HS-5 (cell line): ENCODE measurements at regions not wholly inside any gene's neighbourhood (a gene's known extent, or its start where the extent isn't known, plus 50 kb on each side); places are given as distances from the start of the nearest gene placed in this dataset.
"Not testable (repeated sequence)": the region's sequence is repeated elsewhere in the genome, so short reads cannot be mapped to it uniquely, and the experiment has no call there.

Source experiments
- DNase-seq: peaks from one replicate; pipeline ENCODE4 v3.0.0-alpha.2; 2012; ENCODE audit warnings: low read depth

DNA sequence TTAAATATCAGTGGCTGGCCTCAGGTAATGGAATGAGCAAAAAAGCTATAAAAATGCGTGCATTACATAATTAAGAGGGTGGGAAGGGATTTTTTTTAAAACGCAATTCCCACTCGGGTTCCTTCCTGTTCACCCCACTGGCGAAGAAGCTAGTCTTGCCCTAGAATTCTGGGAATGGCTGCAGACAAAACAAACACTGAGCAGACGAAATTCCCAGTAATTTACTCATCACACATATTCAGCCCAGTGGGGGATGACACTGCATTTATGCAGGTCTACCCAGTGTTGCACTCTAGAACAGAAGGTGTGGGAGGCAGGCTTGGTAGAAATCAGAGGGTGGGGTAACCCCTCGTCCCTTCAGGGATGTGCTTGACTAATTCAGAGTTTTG lies 2695.0 kb upstream of the DEFB115 start:
- peak; percentile 46 for DNase-seq

DNA sequence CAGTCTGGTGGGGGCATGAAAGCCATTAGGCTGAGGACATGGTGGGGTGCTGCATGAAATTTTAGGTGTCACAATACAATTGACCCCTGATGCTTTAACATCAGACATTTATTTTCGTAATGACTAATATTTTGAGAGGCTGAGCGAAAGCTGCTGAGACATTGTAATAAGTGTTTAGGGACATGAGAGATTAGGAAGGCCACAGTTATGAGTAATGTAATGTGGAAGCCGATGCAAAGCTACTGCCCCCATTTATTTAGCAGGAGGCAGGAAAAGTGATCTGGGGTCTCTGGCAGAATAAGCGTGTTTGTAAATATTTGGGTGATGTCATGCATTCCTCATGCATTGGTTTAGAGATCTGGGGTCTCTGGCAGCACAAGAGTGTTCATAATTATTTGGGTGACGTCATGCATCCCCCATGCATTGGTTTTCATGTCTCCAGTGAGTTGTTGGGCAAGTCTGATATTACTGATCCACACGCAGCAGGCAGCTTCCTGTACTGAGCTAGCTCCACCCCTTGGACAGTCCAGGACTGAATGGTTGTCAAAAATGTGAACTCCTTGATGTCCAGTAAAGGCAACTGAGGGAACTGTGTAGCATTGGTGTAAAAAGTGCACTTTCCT lies 2694.5 kb upstream of the DEFB115 start:
- peak; percentile 61 for DNase-seq

DNA sequence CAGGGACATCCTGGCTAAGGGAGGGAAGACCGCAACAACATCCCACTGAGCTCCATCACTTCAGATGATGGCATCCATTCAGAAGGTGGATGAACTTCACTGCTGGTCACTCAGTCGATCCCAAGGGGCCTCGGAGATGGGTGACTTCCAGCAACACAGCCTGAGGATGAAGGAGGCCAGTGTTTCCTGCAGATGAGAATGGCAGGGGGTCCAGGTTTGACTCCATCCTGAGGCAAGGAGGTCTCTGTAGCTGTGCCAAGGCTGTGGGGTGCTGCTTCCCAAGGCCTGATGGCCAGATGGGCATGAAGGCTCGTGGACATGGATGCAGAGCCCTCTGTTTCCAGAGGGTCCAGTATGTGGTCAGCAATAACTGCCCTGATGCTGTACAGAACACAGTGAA lies 2693.4 kb upstream of the DEFB115 start:
- not testable (repeated sequence) for DNase-seq

DNA sequence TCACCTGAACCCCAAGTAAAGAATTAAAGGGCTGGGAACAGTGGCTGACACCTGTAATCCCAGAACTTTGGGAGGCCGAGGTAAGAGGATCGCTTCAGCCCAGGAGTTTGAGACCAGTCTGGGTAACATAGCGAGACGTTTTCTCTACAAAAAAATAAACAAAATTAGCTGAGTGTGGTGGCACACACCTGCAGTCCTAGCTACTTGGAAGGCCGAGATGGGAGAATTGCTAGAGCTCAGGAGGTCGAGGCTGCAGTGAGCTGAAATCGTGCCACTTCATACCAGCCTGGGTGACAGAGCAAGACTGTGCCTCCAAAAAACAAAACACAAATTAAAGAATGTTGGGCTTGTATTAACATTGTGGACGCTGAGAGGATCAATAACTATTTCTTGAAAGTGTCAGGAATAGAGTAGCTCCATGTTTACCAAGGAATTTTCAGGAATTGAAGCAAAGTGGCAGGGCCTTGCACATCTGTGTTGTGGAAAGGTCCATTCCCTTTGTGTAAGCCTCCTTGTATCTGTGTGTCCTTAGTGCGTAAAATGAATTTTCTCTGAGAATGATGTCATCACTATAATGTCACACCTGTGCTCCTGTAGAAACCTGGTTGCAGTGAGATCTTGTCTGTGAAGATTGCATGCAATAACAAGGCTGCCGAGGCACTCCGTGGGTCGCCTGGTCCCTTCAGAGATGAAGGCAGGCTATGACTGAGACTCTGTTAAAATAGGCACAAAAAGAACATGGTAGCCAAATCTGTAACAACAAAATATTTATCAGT lies 2692.6 kb upstream of the DEFB115 start:
- DNase-seq, result not testable (repeated sequence)

DNA sequence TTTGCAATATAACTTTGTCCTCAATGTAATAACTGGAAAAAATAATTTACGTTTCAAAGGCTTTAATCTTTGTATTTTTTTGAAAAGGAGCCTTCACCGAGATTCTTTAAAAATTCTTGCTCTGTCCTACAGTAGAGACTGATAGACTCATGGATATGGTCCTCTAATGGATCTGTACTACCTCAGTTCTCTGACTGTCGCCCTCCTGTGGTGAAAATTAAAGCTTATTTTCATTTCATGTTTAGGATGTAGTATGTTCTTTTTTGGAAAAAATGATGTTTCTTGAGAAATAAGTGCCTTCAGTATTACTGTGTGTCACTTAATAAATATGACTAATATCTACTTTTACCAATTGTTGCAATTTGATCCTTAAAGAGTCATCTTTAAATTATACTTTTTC lies 2681.5 kb upstream of the DEFB115 start:
- not testable (repeated sequence) for DNase-seq

DNA sequence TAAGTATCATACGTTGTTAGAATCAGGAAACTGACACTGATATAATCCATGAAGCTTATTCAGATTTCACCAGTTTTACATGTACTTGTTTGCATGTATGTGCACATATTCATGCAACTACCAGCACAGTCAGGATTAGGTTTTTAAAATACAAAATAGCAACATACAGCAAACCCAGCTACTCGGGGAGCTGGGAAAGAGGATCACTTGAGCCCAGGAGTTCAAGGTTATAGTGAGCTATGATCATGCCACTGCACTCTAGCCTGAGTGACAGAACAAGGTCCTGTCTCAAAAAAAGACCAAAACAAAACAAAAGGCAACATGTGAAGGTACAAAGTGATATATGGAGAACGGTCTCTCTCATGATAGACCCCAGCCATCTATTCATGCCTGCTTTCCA lies 2665.8 kb upstream of the DEFB115 start:
- DNase-seq, result not testable (repeated sequence)

DNA sequence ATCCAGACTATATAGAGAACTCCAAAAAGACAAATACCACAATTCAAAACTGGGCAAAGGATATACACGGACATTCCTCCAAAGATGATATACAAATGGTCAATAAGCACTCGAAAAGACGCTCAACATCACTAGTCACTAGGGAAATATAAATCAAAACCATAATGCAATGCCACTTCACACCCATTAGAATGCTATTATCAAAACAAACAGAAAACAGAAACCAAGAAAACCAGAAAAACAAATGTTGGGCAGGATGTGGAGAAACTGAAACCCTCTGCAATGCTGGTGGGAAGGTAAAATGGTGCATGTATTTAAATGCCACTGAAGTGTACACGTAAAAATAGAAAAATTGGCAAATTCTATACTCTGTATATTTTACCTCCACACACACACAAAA lies 2664.1 kb upstream of the DEFB115 start:
- not testable (repeated sequence) for DNase-seq

DNA sequence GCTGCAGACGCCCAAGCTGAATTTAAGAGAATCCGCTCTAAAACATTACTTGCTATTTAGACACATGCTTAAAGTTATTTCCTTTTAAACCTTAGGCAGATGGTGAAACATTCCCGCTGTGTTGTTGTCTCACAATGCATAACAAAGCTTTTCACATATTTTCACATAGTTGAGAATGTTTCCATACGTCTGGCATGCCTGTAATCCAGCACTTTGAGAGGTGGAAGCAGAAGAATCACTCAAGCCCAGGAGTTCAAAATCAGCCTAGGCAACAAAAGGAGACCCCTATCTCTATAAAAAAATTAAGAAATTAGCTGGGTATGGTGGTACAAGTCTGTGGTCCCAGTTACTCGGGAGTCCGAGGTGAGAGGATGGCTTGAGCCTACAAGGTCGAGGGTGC lies 2663.0 kb upstream of the DEFB115 start:
- not testable (repeated sequence) for DNase-seq

DNA sequence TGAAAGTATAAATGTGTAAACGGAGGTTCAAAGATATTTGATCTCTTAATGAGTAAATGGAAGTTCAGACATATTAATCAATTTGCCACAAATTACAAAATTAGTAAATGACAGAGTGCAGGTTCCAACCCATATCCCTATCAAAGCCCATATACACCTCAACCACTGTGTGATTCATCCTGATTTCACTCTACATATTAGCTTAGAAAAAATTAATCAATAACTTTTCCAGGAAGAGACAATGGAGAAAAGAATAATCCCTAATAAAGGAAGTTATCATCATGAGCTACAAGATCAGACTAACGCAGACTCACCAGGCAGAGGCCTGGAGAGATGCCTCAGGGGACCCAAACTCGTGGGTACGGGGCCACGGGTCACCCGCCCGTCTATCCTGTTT lies 2655.5 kb upstream of the DEFB115 start:
- DNase-seq, result not testable (repeated sequence)

DNA sequence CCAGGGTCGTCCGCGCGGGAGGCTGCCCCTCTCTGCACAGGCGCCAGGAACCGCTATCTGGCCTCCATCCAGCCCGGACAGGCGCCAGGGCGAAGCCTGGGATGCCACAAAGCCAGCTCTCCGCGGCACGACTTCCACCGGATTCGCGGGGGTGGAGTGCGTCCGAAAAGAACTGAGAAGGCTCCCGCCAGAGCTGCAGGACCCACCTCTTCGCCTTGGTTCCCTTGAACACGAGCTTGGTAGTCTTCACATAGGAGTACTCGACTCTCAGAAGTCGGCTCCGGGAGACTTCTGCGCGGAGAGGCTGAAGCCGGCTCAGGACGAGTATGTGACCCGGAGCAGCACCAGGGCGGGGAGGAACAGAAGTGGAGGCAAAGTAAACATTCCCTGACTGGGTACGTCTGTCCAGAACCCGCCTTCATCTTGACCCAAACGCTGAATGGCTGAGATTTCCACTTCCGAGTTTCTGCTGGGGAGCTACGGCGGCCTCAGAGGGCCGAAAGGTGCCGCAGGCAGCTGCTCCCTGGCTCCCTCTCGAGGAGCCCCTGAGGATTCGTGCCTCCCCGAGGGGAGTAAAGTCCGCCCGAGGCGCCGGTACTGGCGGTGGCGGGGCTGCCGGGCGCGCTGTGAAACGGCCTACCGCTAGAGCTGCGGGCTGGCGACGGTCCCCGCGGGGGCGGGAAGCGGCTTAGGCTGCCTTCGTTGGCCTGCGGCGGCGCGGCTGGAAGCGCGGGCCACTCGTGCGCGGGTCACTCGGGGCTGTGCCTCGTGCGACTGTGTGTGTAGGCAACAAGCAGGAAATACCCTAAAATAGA lies 2654.9 kb upstream of the DEFB115 start:
- DNase-seq, result peak; percentile 23

DNA sequence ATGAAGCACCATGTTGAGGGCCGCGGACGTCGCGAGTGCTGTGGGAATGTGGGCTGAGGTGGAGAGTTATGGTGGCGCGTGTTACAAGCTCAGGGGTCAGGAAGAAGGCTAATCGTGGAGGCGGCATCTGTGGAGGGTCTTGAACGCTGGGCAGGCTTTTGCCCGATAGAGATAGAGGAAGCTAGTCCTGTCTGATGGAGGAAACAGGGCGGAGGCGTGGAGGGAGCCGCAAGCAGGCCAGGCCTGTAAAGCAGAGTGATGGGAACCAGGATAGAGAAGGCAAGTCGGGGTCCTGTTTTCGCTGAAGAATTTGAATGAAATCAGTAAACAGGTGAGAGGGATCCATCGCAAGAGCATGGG lies 2654.3 kb upstream of the DEFB115 start:
- not testable (repeated sequence) for DNase-seq

DNA sequence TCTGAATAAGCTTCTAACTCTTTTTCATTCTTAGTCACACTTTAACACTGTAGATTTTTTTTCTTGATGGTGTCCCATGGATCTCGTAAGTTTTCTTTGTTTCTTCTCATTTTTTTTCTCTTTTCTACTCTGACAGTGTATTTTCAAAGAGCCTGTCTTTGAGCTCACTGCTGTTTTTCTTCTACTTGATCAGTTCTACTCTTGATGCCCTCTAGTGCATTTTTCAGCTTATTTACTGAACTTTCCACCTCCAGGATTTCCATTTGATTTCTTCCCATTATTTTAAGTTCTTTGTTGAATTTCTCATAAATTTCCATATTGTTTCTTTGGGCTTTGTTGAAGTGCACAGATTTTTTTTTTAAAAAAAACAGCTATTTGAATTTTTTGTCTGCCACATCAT lies 2641.1 kb upstream of the DEFB115 start:
- no peak for DNase-seq

DNA sequence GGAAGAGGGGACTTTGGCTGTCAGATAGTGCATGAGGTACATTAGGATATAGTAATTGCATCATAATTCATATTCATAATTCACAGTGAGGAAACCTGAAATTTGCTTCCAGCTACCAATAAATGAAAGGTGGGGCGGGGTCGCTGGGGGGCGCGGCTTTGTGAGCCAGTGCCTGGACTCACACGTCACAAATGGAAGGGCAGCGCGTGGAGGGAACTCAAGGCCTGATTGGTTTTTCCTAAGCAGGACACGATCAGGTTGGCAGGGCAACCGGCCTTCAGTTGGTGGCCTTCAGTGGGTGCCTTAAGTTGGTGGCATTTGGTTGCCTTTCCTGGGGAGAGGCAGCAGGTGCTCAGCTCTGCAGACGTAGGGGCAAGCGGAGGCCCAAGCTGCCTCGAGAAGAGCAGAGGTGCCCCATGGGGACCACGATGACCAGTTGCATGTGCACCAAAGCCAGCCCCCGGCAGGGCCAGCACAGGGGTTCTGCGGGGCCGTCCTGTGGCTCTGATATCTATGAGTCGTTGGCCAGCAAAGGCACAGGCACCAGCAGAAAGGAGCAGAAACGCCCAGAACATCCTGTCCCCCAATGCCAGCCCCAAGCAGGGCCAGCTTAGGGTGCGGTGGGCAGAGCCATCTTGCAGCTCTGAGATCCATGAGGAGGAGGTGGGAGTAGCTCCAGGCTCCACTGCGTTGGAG lies 2637.4 kb upstream of the DEFB115 start:
- DNase-seq, result not testable (repeated sequence)

DNA sequence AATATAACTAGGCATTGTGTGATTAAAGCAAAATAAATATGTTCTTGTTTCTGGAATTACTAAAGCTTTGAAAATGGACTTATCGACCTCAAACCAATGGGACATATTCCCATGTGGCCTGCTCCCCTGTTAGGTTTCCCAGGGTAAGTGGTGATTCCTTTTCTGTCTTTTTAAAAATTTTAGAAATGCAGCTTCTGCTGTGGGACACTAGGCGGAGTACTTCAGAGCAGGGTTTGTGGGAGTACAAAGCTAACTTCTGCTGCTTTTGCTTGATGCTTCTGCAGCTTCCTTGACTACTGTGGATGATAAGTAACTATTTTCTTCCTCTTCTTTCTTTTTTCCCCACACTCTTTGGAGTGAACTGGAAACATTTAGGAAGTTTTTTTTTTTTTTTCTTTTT lies 2632.4 kb upstream of the DEFB115 start:
- DNase-seq, result not testable (repeated sequence)

DNA sequence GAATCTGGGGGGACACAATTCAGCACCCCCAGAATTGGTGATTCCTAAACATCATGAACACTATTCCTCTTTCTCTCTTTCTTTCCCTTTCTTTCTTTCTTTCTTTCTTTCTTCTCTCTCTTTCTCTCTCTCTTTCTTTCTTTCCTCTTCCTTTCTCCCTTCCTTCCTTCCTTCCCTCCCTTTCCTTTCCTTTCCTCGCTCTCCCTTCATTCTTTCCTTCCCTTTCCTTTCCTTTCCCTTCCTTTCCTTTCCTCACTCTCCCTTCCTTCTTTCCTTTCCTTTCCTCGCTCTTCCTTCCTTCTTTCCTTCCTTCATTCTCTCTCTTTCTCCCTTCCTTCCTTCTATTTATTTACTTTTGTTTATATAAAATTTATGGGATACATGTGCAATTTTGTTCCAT lies 2616.6 kb upstream of the DEFB115 start:
- DNase-seq, result not testable (repeated sequence)
